SU-DHL-6 (cell line): ENCODE measurements at regions not wholly inside any gene's neighbourhood (a gene's known extent, or its start where the extent isn't known, plus 50 kb on each side); places are given as distances from the start of the nearest gene placed in this dataset.

ENCODE experiments used
- CTCF ChIP-seq: fragments of 200-600 bp; sonication (generic); IDR thresholded peaks from one replicate; pipeline ENCODE4 v1.5.1; 2017; ENCODE audit warnings: antibody characterized with exemption, mild to moderate bottlenecking, low read length, moderate library complexity; ENCODE audit not compliant: insufficient read depth, poor library complexity, severe bottlenecking
- EZH2phosphoT487 ChIP-seq: fragments of 200-600 bp; sonication (generic), shearing (Covaris generic); conservative IDR thresholded peaks from 2 replicates; pipeline ENCODE4 v1.6.1; 2018; ENCODE audit warnings: mild to moderate bottlenecking, antibody characterized with exemption, low read length, moderate library complexity, mixed read lengths

- TF ChIP-seq CTCF (no peak), EZH2phosphoT487 (no peak)
These were observed 460.2 kb upstream of the SMIM31 start for GRCh38 chr4:164293743-164294142.
